Upper lobe of right lung (tissue), 1 donor: ENCODE measurements at regions not wholly inside any gene's neighbourhood (a gene's known extent, or its start where the extent isn't known, plus 50 kb on each side); places are given as distances from the start of the nearest gene placed in this dataset. TPM values are rescaled to one million over a fixed set of nuclear protein-coding genes. Genes with fewer than 3 reads are reported as not detected.
"Not testable (repeated sequence)": the region's sequence is repeated elsewhere in the genome, so short reads cannot be mapped to it uniquely, and the experiment has no call there.

Source experiments
- ATAC-seq: fragments of 200-7000 bp; cut with Tn5 transposase; one replicate; pipeline ENCODE4 v1.9.1; 2020; ENCODE audit warnings: mild to moderate bottlenecking, moderate library complexity
- DNase-seq: peaks from one replicate; pipeline ENCODE4 v3.0.0-alpha.2; 2020
- H3K27ac ChIP-seq: fragments of 200-600 bp; one replicate; pipeline ENCODE4 v1.8.0; 2022
- H3K27me3 ChIP-seq: fragments of 200-600 bp; one replicate; pipeline ENCODE4 v1.8.0; 2022; ENCODE audit warnings: mild to moderate bottlenecking
- H3K36me3 ChIP-seq: fragments of 200-600 bp; one replicate; pipeline ENCODE4 v1.8.0; 2022
- H3K4me1 ChIP-seq: fragments of 200-600 bp; one replicate; pipeline ENCODE4 v1.8.0; 2022
- H3K4me3 ChIP-seq: fragments of 200-600 bp; one replicate; pipeline ENCODE4 v1.8.0; 2022; ENCODE audit warnings: mild to moderate bottlenecking
- H3K9me3 ChIP-seq: fragments of 200-600 bp; one replicate; pipeline ENCODE4 v1.8.0; 2022
- intact Hi-C: fragments of 100-400 bp; cut with DNase I; formaldehyde crosslinking; loops from one replicate; pipeline ENCODE4 v1.11.0; 2022
- microRNA-seq: library from miRNA; unstranded; fragments of <30 nt; microRNA quantifications from one replicate; pipeline ENCODE4 v1.2.0, GENCODE V29; 2020; ENCODE audit warnings: borderline microRNAs expressed
- donor health status: DM: no; HTN: yes; CAD: no; lungs with severe emphysema.

DNA sequence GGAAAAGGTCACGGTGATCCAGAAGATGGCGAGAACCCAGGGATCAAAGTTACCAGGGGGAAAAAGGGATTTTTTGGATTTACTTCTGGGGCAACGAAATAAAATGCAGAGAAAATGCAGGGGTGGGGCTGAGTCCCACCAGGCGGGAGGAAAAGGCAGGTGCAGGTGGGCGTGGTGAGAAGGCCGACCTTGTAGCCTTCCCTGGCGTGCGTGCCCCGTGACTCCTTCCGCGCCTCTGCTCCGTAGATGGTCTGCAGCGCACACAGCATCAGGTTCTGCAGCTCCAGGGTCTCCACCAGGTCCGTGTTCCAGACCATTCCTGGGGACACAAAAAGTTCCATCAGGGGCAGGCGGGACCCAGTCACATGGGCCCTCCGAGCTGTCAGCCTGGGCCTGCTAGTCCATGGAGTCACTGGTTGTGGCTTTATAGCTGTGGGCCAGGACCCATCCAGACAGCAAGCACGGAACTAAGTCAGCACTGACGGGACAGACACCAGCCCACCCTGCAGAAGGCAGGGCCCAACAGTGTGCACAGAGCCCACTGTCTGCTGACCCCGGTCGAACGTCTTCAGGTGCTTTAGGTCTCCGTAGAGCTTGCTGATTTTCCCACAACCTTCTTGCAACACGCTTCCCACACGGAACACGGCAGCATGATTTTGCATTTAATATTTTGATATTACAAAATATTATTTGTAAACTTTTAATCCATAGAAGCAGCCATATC is 52.4 kb upstream of the LPCAT1 start:
- H3K4me1 ChIP-seq, H3K27ac ChIP-seq, DNase-seq, H3K4me3 ChIP-seq, intact Hi-C loops, H3K9me3 ChIP-seq, H3K27me3 ChIP-seq: not testable (repeated sequence)
- peaks cover 25% of the 10 kb centered on the region for H3K36me3 ChIP-seq
- peak; percentile 46 for ATAC-seq

DNA sequence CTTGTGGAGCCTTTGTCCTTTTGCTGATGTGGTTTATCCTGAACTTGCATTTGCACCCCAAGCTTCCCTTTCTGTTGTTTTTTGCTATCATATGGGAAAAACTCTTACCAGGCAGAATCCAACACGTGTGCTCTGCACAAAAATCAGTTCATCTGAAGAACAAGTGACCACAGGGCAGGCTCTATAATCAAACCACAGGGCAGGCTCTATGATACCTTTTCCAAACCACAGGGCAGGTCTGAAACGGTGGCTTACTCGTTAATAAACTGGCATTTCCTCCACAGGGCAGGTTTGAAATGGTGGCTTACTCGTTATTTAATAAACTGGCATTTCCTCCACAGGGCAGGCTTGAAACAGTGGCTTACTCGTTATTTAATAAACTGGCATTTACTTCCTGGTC is 51.7 kb upstream of the LPCAT1 start:
- peaks cover 25% of the 10 kb centered on the region for H3K36me3 ChIP-seq
- H3K9me3 ChIP-seq, H3K27ac ChIP-seq, intact Hi-C loops, DNase-seq, ATAC-seq, H3K4me1 ChIP-seq, H3K4me3 ChIP-seq, H3K27me3 ChIP-seq: not testable (repeated sequence)

DNA sequence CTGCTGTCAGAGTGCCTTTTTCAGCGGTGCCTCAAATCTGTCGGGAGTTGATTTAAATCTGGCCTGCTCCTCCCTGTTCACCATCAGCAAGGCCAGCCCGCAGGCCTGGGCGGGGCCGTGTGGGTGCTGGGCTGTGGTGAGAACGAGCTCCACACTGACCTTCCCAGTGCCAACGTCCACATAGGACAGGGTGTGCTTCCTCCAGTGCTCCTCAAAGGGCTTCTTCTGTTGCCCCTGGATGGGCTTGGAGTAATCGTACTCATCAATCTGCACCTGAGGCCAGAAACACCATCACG is 50.2 kb upstream of the LPCAT1 start:
- H3K27me3 ChIP-seq, H3K27ac ChIP-seq, H3K9me3 ChIP-seq, H3K4me1 ChIP-seq, H3K4me3 ChIP-seq, intact Hi-C loops, DNase-seq: not testable (repeated sequence)
- ATAC-seq: peak; percentile 30
- peaks cover 15% of the 10 kb centered on the region for H3K36me3 ChIP-seq

DNA sequence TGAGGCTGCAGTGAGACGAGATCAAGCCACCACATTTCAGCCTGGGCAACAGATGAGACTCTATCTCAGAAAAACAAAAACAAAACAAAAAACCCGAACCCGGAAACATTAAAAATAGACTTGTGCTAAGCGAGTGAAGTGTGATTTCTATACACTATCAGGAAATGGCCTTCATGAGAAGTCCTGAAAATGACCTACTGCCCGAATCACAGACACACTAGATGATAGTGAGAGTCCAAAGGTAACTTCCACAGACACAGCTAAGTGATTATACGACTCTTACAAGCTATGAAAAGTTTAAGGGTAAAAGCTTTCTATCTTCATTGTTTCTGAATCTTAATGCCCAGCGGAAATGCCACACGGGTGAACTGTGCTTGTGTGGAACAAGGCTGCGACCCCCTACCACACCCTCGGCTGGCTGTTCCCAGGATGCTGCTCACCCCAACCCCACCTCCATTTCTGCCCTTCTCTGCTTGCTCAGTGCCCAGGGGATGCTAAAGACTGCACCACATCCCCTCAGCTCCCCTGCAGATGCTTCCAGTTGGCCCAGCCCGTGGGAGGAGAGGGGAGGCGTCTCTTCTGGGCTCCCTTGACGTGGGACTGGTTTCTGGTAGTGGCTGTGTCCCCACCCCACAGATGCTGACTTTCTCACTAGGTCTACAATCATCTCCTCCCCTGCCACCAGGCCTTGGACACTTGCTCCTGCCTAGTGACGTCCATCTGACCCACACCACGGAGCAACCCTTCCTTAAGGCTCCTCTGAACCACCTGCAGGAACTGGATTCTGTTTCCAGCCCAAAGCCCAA is 49.7 kb upstream of the LPCAT1 start:
- H3K36me3 ChIP-seq: peaks cover 11% of the 10 kb centered on the region
- H3K27ac ChIP-seq, intact Hi-C loops, H3K9me3 ChIP-seq, DNase-seq, H3K4me3 ChIP-seq, H3K27me3 ChIP-seq, H3K4me1 ChIP-seq: not testable (repeated sequence)
- peak; percentile 24 for ATAC-seq

Small RNA genes in the stretch of these regions (microRNA-seq; reads per million reads assigned to microRNA genes)
- not detected for gene MIR4277
